ENCODE measurements at regions not wholly inside any gene's neighbourhood (a gene's known extent, or its start where the extent isn't known, plus 50 kb on each side); places are given as distances from the start of the nearest gene placed in this dataset.

DNA sequence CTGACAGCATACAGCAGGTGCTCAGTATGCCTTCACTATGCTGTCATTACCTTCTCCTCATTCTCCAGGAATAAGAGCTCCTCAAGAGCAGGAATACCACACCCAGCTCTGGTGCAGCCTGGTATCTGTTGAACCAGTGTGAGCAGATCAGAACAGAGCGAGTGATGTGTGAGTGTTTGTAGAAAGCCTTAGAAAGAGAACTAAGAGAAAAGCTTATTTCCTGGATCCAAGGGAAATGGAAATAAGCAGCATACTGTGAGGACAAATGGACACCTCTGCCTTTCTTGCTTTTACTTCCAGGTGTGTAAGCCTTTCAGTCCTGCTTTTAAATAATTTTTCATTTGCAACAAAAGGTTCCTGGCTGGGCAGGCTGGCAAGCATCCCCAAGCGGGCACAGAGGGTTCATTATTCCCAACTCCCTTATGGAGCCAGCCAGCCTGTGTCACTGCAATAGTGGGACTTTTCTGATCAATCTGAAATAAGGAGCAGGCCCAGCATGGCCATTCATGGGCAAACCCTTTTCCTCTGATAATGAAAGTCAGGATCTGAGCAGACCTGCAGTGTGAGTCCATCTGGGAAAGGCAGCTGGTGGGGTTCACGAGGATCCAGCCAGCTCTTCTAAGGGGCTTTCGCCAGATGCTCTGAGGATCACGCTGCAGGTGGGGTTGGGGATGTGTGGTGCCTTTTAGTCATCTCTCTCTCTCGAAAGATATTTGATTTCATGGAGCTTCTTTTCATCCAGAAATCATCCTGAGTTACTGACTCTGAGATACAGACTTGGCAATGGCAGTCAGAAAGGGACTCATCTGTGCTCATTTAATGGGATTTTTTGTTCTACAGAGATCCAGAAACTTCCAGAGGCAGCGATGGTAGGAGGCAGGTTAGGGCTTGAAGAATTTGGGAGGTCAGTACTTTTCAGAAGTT lies 594.9 kb upstream of the CFAP20DC start (continued):
- TF ChIP-seq, protein P1, sequence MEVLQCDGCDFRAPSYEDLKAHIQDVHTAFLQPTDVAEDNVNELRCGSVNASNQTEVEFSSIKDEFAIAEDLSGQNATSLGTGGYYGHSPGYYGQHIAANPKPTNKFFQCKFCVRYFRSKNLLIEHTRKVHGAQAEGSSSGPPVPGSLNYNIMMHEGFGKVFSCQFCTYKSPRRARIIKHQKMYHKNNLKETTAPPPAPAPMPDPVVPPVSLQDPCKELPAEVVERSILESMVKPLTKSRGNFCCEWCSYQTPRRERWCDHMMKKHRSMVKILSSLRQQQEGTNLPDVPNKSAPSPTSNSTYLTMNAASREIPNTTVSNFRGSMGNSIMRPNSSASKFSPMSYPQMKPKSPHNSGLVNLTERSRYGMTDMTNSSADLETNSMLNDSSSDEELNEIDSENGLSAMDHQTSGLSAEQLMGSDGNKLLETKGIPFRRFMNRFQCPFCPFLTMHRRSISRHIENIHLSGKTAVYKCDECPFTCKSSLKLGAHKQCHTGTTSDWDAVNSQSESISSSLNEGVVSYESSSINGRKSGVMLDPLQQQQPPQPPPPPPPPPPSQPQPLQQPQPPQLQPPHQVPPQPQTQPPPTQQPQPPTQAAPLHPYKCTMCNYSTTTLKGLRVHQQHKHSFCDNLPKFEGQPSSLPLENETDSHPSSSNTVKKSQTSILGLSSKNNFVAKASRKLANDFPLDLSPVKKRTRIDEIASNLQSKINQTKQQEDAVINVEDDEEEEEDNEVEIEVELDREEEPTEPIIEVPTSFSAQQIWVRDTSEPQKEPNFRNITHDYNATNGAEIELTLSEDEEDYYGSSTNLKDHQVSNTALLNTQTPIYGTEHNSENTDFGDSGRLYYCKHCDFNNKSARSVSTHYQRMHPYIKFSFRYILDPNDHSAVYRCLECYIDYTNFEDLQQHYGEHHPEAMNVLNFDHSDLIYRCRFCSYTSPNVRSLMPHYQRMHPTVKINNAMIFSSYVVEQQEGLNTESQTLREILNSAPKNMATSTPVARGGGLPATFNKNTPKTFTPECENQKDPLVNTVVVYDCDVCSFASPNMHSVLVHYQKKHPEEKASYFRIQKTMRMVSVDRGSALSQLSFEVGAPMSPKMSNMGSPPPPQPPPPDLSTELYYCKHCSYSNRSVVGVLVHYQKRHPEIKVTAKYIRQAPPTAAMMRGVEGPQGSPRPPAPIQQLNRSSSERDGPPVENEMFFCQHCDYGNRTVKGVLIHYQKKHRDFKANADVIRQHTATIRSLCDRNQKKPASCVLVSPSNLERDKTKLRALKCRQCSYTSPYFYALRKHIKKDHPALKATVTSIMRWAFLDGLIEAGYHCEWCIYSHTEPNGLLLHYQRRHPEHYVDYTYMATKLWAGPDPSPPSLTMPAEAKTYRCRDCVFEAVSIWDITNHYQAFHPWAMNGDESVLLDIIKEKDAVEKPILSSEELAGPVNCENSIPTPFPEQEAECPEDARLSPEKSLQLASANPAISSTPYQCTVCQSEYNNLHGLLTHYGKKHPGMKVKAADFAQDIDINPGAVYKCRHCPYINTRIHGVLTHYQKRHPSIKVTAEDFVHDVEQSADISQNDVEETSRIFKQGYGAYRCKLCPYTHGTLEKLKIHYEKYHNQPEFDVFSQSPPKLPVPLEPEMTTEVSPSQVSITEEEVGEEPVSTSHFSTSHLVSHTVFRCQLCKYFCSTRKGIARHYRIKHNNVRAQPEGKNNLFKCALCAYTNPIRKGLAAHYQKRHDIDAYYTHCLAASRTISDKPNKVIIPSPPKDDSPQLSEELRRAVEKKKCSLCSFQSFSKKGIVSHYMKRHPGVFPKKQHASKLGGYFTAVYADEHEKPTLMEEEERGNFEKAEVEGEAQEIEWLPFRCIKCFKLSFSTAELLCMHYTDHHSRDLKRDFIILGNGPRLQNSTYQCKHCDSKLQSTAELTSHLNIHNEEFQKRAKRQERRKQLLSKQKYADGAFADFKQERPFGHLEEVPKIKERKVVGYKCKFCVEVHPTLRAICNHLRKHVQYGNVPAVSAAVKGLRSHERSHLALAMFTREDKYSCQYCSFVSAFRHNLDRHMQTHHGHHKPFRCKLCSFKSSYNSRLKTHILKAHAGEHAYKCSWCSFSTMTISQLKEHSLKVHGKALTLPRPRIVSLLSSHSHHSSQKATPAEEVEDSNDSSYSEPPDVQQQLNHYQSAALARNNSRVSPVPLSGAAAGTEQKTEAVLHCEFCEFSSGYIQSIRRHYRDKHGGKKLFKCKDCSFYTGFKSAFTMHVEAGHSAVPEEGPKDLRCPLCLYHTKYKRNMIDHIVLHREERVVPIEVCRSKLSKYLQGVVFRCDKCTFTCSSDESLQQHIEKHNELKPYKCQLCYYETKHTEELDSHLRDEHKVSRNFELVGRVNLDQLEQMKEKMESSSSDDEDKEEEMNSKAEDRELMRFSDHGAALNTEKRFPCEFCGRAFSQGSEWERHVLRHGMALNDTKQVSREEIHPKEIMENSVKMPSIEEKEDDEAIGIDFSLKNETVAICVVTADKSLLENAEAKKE (CRISPR knock-in tag; IDR thresholded peaks at IDR 0.05) = no peak
- no peak for TF ChIP-seq ZNF114 (CRISPR knock-in tag; IDR thresholded peaks at IDR 0.05)
- TF ChIP-seq JUNB (IDR thresholded peaks at IDR 0.05; ENCODE audit: unreplicated experiment) = no peak
- TF ChIP-seq, protein P2, sequence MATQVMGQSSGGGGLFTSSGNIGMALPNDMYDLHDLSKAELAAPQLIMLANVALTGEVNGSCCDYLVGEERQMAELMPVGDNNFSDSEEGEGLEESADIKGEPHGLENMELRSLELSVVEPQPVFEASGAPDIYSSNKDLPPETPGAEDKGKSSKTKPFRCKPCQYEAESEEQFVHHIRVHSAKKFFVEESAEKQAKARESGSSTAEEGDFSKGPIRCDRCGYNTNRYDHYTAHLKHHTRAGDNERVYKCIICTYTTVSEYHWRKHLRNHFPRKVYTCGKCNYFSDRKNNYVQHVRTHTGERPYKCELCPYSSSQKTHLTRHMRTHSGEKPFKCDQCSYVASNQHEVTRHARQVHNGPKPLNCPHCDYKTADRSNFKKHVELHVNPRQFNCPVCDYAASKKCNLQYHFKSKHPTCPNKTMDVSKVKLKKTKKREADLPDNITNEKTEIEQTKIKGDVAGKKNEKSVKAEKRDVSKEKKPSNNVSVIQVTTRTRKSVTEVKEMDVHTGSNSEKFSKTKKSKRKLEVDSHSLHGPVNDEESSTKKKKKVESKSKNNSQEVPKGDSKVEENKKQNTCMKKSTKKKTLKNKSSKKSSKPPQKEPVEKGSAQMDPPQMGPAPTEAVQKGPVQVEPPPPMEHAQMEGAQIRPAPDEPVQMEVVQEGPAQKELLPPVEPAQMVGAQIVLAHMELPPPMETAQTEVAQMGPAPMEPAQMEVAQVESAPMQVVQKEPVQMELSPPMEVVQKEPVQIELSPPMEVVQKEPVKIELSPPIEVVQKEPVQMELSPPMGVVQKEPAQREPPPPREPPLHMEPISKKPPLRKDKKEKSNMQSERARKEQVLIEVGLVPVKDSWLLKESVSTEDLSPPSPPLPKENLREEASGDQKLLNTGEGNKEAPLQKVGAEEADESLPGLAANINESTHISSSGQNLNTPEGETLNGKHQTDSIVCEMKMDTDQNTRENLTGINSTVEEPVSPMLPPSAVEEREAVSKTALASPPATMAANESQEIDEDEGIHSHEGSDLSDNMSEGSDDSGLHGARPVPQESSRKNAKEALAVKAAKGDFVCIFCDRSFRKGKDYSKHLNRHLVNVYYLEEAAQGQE (IDR thresholded peaks at IDR 0.05; ENCODE audit: unreplicated experiment) = no peak
- TF ChIP-seq, protein P3, sequence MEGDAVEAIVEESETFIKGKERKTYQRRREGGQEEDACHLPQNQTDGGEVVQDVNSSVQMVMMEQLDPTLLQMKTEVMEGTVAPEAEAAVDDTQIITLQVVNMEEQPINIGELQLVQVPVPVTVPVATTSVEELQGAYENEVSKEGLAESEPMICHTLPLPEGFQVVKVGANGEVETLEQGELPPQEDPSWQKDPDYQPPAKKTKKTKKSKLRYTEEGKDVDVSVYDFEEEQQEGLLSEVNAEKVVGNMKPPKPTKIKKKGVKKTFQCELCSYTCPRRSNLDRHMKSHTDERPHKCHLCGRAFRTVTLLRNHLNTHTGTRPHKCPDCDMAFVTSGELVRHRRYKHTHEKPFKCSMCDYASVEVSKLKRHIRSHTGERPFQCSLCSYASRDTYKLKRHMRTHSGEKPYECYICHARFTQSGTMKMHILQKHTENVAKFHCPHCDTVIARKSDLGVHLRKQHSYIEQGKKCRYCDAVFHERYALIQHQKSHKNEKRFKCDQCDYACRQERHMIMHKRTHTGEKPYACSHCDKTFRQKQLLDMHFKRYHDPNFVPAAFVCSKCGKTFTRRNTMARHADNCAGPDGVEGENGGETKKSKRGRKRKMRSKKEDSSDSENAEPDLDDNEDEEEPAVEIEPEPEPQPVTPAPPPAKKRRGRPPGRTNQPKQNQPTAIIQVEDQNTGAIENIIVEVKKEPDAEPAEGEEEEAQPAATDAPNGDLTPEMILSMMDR (conservative IDR thresholded peaks at IDR 0.05; ENCODE audit: low read depth in 2 of 2) = no peak
- TF ChIP-seq STAT1 (IDR thresholded peaks at IDR 0.05; ENCODE audit: unreplicated experiment) = no peak
- TF ChIP-seq EZH2phosphoT487 (IDR thresholded peaks at IDR 0.05; ENCODE audit: unreplicated experiment) = no peak
- TF ChIP-seq CREB1 (CRISPR knock-in tag; IDR thresholded peaks at IDR 0.05; ENCODE audit: low read depth) = no peak
